Endodermal cell (in vitro differentiated cells): ENCODE measurements at regions not wholly inside any gene's neighbourhood (a gene's known extent, or its start where the extent isn't known, plus 50 kb on each side); places are given as distances from the start of the nearest gene placed in this dataset.
A peak's percentile ranks its signal among the peaks of the same experiment; 100 is the strongest.
"Not testable (repeated sequence)": the region's sequence is repeated elsewhere in the genome, so short reads cannot be mapped to it uniquely, and the experiment has no call there.

ENCODE experiments used
- DNase-seq: peaks from one replicate; pipeline ENCODE4 v3.0.0-alpha.2; 2017
- H3K27ac ChIP-seq: 2 replicates; pipeline ENCODE4 v1.5.1; 2013; ENCODE audit warnings: mild to moderate bottlenecking, low read depth, low read length, moderate library complexity
- H3K27me3 ChIP-seq: 2 replicates; pipeline ENCODE4 v1.6.1; 2013; ENCODE audit warnings: mild to moderate bottlenecking, low read length, moderate library complexity; ENCODE audit not compliant: insufficient read depth, control insufficient read depth, poor library complexity, severe bottlenecking
- H3K36me3 ChIP-seq: 2 replicates; pipeline ENCODE4 v1.7.0; 2013; ENCODE audit warnings: mild to moderate bottlenecking, low read length, moderate library complexity; ENCODE audit not compliant: control insufficient read depth, insufficient read depth
- H3K4me1 ChIP-seq: one replicate; pipeline ENCODE4 v1.7.0; 2013; ENCODE audit warnings: low read length; ENCODE audit not compliant: control insufficient read depth, insufficient read depth
- H3K4me3 ChIP-seq: 2 replicates; pipeline ENCODE4 v1.5.1; 2013; ENCODE audit warnings: mild to moderate bottlenecking, low read length, moderate library complexity
- H3K9ac ChIP-seq: 2 replicates; pipeline ENCODE4 v1.6.1; 2013; ENCODE audit warnings: mild to moderate bottlenecking, low read length, moderate library complexity; ENCODE audit not compliant: poor library complexity, severe bottlenecking; ENCODE audit errors: extremely low read depth
- H3K9me3 ChIP-seq: 2 replicates; pipeline ENCODE4 v1.6.1; 2013; ENCODE audit warnings: mild to moderate bottlenecking, low read length, moderate library complexity; ENCODE audit not compliant: control insufficient read depth
- H3K27ac Mint-ChIP-seq: 2 replicates; pipeline ENCODE4 v1.8.0; 2020; ENCODE audit warnings: mixed read lengths
- H3K27me3 Mint-ChIP-seq: 2 replicates; pipeline ENCODE4 v1.8.0; 2021; ENCODE audit warnings: mild to moderate bottlenecking, mixed read lengths; ENCODE audit not compliant: insufficient read depth
- H3K36me3 Mint-ChIP-seq: 2 replicates; pipeline ENCODE4 v1.8.0; 2020; ENCODE audit warnings: low read depth, mixed read lengths
- H3K4me1 Mint-ChIP-seq: 2 replicates; pipeline ENCODE4 v1.8.0; 2020; ENCODE audit warnings: mixed read lengths
- H3K4me3 Mint-ChIP-seq: 2 replicates; pipeline ENCODE4 v1.8.0; 2020; ENCODE audit warnings: mild to moderate bottlenecking, moderate library complexity, mixed read lengths
- H3K9me3 Mint-ChIP-seq: 2 replicates; pipeline ENCODE4 v1.8.0; 2020; ENCODE audit warnings: mild to moderate bottlenecking, mixed read lengths
- WGBS, 2 experiments: methylation state at CpG; one replicate each; pipeline versions ENCODE4 v1.1.5 to v1.1.7; 2013; ENCODE audit warnings: missing lambda C conversion rate in 2 of 2, mixed read lengths in 1 of 2; ENCODE audit not compliant: insufficient coverage in 1 of 2, insufficient read length in 1 of 2; 5-methylcytosine and 5-hydroxymethylcytosine counted together
- TF ChIP-seq, protein P1 (sequence below): fragments of 200-600 bp; sonication (generic); conservative IDR thresholded peaks from 2 replicates; pipeline ENCODE4 v1.5.0; 2021; ENCODE audit warnings: antibody characterized with exemption, mild to moderate bottlenecking

GRCh38 chr11:122563761-122564160 is 91.8 kb upstream of the UBASH3B start:
- Histone ChIP-seq H3K27ac (no peak overlapping the region), H3K36me3 (no peaks in the 10 kb centered on the region), H3K4me1 (no peaks in the 10 kb centered on the region), H3K27me3 (peaks cover 10% of the 10 kb centered on the region), H3K4me3 (no peak overlapping the region), H3K9me3 (no peaks in the 10 kb centered on the region), H3K9ac (no peak overlapping the region)
- WGBS, 2 experiments = 67 to 85% methylated on average over 1 to 3 of the region's 3 CpGs
- H3K4me1 Mint-ChIP-seq = peaks cover 6% of the 10 kb centered on the region
- H3K27ac Mint-ChIP-seq = no peak overlapping the region
- TF ChIP-seq, protein P1, sequence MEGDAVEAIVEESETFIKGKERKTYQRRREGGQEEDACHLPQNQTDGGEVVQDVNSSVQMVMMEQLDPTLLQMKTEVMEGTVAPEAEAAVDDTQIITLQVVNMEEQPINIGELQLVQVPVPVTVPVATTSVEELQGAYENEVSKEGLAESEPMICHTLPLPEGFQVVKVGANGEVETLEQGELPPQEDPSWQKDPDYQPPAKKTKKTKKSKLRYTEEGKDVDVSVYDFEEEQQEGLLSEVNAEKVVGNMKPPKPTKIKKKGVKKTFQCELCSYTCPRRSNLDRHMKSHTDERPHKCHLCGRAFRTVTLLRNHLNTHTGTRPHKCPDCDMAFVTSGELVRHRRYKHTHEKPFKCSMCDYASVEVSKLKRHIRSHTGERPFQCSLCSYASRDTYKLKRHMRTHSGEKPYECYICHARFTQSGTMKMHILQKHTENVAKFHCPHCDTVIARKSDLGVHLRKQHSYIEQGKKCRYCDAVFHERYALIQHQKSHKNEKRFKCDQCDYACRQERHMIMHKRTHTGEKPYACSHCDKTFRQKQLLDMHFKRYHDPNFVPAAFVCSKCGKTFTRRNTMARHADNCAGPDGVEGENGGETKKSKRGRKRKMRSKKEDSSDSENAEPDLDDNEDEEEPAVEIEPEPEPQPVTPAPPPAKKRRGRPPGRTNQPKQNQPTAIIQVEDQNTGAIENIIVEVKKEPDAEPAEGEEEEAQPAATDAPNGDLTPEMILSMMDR = no peak
- peaks cover 18% of the 10 kb centered on the region for H3K27me3 Mint-ChIP-seq
- H3K36me3 Mint-ChIP-seq = no peaks in the 10 kb centered on the region
- peak; percentile 79 for DNase-seq
- H3K4me3 Mint-ChIP-seq = no peak overlapping the region
- no peaks in the 10 kb centered on the region for H3K9me3 Mint-ChIP-seq

DNA sequence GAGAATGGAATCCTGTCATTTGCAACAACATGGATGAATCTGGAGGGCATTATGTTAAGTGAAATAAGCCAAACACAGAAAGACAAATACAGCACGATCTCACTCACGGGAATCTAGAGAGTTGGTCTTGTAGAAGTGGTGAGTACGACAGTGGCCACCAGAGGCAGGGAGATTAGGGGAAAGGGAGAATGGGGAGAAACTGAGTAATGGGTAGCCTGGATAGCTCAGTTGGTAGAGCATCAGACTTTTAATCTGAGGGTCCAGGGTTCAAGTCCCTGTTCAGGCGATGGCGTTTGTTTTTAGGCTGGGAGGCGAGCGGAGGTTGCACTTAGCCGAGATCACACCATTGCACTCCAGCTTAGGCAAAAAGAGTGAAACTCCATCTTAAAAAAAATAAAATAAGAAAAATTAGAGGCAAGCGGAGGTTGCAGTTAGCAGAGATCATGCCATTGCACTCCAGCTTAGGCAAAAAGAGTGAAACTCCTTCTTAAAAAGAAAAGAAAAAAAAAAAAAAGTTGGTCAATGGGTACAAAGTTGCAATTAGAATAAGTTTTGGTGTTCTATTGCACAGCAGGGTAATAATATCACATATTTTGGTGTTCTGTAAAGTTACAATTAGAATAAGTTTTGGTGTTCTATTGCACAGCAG is 95.7 kb upstream of the UBASH3B start:
- Mint-ChIP-seq H3K9me3 (peaks cover 6% of the 10 kb centered on the region), H3K36me3 (no peaks in the 10 kb centered on the region), H3K27me3 (peaks cover 13% of the 10 kb centered on the region), H3K4me1 (peaks cover 11% of the 10 kb centered on the region), H3K4me3 (peak overlapping the region; percentile 65), H3K27ac (no peak overlapping the region)
- Histone ChIP-seq H3K4me3 (no peak overlapping the region), H3K9ac (no peak overlapping the region), H3K36me3 (no peaks in the 10 kb centered on the region), H3K27ac (no peak overlapping the region), H3K9me3 (no peaks in the 10 kb centered on the region), H3K4me1 (no peaks in the 10 kb centered on the region), H3K27me3 (no peaks in the 10 kb centered on the region)
- DNase-seq = peak; percentile 96
- TF ChIP-seq, protein P1 = peak; percentile 53
- 54 to 72% methylated on average over 6 to 9 of the region's 9 CpGs for WGBS, 2 experiments

- DNase-seq, H3K4me3 ChIP-seq, H3K4me1 ChIP-seq, H3K9ac ChIP-seq, H3K36me3 ChIP-seq, H3K27ac Mint-ChIP-seq, H3K27ac ChIP-seq, H3K36me3 Mint-ChIP-seq, H3K9me3 Mint-ChIP-seq, H3K9me3 ChIP-seq, H3K27me3 ChIP-seq: not testable (repeated sequence)
- 87 to 93% methylated on average over 6 to 9 of the region's 9 CpGs for WGBS, 2 experiments
- Mint-ChIP-seq H3K27me3 (peaks cover 13% of the 10 kb centered on the region), H3K4me1 (peaks cover 11% of the 10 kb centered on the region), H3K4me3 (peak overlapping the region; percentile 65)
These were observed 96.3 kb upstream of the UBASH3B start for GRCh38 chr11:122559218-122559617.

DNA sequence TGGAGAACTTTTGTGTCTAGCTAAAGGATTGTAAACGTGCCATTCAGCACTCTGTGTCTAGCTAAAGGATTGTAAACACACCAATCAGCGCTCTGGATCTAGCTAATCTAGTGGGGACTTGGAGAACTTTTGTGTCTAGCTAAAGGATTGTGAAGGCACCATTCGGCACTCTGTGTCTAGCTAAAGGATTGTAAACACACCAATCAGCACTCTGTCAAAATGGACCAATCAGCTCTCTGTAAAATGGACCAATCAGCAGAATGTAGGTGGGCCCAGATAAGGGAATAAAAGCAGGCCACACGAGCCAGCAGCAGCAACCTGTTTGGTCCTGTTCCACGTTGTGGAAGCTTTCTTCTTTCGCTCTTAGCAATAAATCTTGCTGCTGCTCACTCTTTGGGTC is 98.4 kb upstream of the UBASH3B start:
- not testable (repeated sequence) for H3K27ac Mint-ChIP-seq, H3K27me3 ChIP-seq, H3K9ac ChIP-seq, H3K4me1 Mint-ChIP-seq, H3K4me3 ChIP-seq, H3K36me3 ChIP-seq, DNase-seq, H3K4me1 ChIP-seq, H3K27ac ChIP-seq, H3K9me3 Mint-ChIP-seq, H3K9me3 ChIP-seq, H3K36me3 Mint-ChIP-seq
- peak overlapping the region; percentile 49 for H3K4me3 Mint-ChIP-seq
- 94 to 95% methylated on average over 5 to 6 of the region's 6 CpGs for WGBS, 2 experiments
- H3K27me3 Mint-ChIP-seq = peaks cover 13% of the 10 kb centered on the region
